ENCODE measurements at regions not wholly inside any gene's neighbourhood (a gene's known extent, or its start where the extent isn't known, plus 50 kb on each side); places are given as distances from the start of the nearest gene placed in this dataset. TPM values are rescaled to one million over a fixed set of nuclear protein-coding genes. Genes with fewer than 3 reads are reported as not detected.

Small RNA genes in the stretch of these regions (microRNA-seq; reads per million reads assigned to microRNA genes)
- gene MIR6076 (ENCODE audit: borderline microRNAs expressed, borderline replicate concordance) = not detected
